ENCODE measurements at regions not wholly inside any gene's neighbourhood (a gene's known extent, or its start where the extent isn't known, plus 50 kb on each side); places are given as distances from the start of the nearest gene placed in this dataset.

DNA sequence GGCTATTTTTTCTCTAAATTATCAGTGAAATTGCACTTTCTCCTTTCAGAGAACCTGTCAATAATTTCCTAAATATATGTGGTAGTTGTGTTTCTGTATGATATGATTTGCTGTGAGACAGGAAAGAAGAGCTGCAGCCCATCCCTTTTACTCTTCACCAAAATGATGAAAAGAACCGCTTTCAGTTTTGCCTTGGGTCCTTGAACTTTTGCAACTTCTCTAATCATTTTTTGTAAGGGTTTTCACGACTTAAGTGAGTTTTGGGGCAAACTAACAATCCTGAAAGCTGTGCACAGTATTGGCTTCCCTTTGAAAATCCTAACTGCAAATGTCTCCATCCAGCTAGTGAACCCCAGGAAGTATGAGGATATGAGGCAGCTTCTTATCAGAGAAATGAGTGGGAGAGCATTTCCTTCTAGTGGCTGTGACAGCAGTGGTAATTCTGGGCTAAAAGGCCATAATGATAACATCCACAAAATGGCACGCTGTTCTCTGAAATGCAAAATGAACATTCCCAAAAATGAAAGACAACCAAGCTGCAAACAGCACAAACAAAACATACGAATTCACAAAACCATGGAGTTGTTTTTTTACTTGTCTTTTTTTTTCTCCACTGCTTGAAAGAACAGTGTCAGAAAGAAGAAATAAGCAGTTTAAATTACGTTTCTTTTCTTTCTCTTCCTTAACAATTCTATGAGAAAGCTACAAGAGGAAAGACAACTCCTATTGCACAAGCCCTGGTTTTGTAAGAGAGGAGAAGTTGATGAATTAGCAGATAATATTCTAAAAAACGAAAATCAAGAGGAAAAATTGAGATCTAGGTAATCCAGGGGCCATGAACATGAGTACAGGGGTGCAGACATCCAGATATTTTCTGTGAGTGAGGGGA, 1291.6 kb upstream of the ZEB2 start:
- TF ChIP-seq, protein P1, sequence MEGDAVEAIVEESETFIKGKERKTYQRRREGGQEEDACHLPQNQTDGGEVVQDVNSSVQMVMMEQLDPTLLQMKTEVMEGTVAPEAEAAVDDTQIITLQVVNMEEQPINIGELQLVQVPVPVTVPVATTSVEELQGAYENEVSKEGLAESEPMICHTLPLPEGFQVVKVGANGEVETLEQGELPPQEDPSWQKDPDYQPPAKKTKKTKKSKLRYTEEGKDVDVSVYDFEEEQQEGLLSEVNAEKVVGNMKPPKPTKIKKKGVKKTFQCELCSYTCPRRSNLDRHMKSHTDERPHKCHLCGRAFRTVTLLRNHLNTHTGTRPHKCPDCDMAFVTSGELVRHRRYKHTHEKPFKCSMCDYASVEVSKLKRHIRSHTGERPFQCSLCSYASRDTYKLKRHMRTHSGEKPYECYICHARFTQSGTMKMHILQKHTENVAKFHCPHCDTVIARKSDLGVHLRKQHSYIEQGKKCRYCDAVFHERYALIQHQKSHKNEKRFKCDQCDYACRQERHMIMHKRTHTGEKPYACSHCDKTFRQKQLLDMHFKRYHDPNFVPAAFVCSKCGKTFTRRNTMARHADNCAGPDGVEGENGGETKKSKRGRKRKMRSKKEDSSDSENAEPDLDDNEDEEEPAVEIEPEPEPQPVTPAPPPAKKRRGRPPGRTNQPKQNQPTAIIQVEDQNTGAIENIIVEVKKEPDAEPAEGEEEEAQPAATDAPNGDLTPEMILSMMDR (IDR thresholded peaks at IDR 0.05): no peak
- TF ChIP-seq POLR2A (IDR thresholded peaks at IDR 0.05): no peak
